HEK293 (cell line): ENCODE measurements at regions not wholly inside any gene's neighbourhood (a gene's known extent, or its start where the extent isn't known, plus 50 kb on each side); places are given as distances from the start of the nearest gene placed in this dataset.

Experiments
- CTCF ChIA-PET: fragments of 350-600 bp; formaldehyde crosslinking; extraction: SDS; loops from one replicate; lab custom pipeline; 2021; ENCODE audit warnings: antibody characterized with exemption; lab: Yijun Ruan, JAX
- POLR2A ChIA-PET: fragments of 300-600 bp; formaldehyde crosslinking; extraction: SDS; loops from one replicate; lab custom pipeline; 2020; ENCODE audit warnings: antibody characterized with exemption, inconsistent platforms; lab: Yijun Ruan, JAX
- H3K27ac ChIP-seq: fragments of 200-500 bp; sonication (Bioruptor generic); 2 replicates; pipeline ENCODE4 v1.5.1; 2014; ENCODE audit warnings: low read depth, low read length, control low read depth, inconsistent platforms; ENCODE audit errors: extremely low read depth
- H3K36me3 ChIP-seq, 2 experiments: fragments of 200-500 bp in 1 of 2; sonication (Bioruptor generic) in 1 of 2; 1 replicate in 1 of 2; 2 replicates in 1 of 2; pipeline ENCODE4 v1.5.1; 2014 to 2017; ENCODE audit warnings: inconsistent platforms in 2 of 2, low read length in 2 of 2; ENCODE audit not compliant: control insufficient read depth in 2 of 2, insufficient read depth in 1 of 2
- H3K4me1 ChIP-seq: fragments of 200-500 bp; sonication (Bioruptor generic); 2 replicates; pipeline ENCODE4 v1.5.1; 2014; ENCODE audit warnings: mild to moderate bottlenecking, low read length, inconsistent platforms; ENCODE audit not compliant: control insufficient read depth, insufficient read depth
- H3K4me3 ChIP-seq: 2 replicates; pipeline ENCODE4 v1.5.1; 2011; ENCODE audit warnings: low read depth, mild to moderate bottlenecking, control low read depth, low read length, moderate library complexity
- H3K9me3 ChIP-seq: fragments of 200-500 bp; sonication (Bioruptor generic); 2 replicates; pipeline ENCODE4 v1.5.1; 2014; ENCODE audit warnings: low read depth, low read length, inconsistent platforms; ENCODE audit not compliant: control insufficient read depth, insufficient read depth
- KLF17 ChIP-seq: fragments of 450-650 bp; formaldehyde crosslinking; IDR thresholded peaks from 2 replicates; pipeline ENCODE4 v1.5.1; 2016; ENCODE audit warnings: missing biosample characterization, missing genetic modification characterization
- REST ChIP-seq: fragments of 450-650 bp; formaldehyde crosslinking; IDR thresholded peaks from 2 replicates; pipeline ENCODE4 v1.5.1; 2016; ENCODE audit warnings: missing biosample characterization, missing genetic modification characterization
- SCRT2 ChIP-seq: fragments of 450-650 bp; formaldehyde crosslinking; IDR thresholded peaks from 2 replicates; pipeline ENCODE4 v1.5.1; 2016; ENCODE audit warnings: missing biosample characterization, missing genetic modification characterization
- SP3 ChIP-seq: fragments of 450-650 bp; formaldehyde crosslinking; IDR thresholded peaks from 2 replicates; pipeline ENCODE4 v1.5.1; 2016; ENCODE audit warnings: missing biosample characterization, missing genetic modification characterization
- ZFP3 ChIP-seq: fragments of 450-650 bp; formaldehyde crosslinking; IDR thresholded peaks from 2 replicates; pipeline ENCODE4 v1.5.1; 2016; ENCODE audit warnings: low read depth, missing biosample characterization, missing genetic modification characterization
- ZNF140 ChIP-seq: fragments of 450-650 bp; formaldehyde crosslinking; IDR thresholded peaks from 2 replicates; pipeline ENCODE4 v1.5.1; 2016; ENCODE audit warnings: missing biosample characterization, missing genetic modification characterization
- ZNF175 ChIP-seq: fragments of 450-650 bp; formaldehyde crosslinking; IDR thresholded peaks from 2 replicates; pipeline ENCODE4 v1.5.1; 2016; ENCODE audit warnings: missing biosample characterization, missing genetic modification characterization
- ZNF549 ChIP-seq: fragments of 450-650 bp; IDR thresholded peaks from 2 replicates; pipeline ENCODE4 v1.5.1; 2018; ENCODE audit warnings: missing biosample characterization, missing genetic modification characterization, mild to moderate bottlenecking, inconsistent platforms, moderate library complexity
- ZNF623 ChIP-seq: fragments of 450-650 bp; formaldehyde crosslinking; IDR thresholded peaks from 2 replicates; pipeline ENCODE4 v1.5.1; 2016; ENCODE audit warnings: missing biosample characterization, missing genetic modification characterization
- ZNF626 ChIP-seq: fragments of 450-650 bp; sonication (Bioruptor Pico); formaldehyde crosslinking; IDR thresholded peaks from 2 replicates; pipeline ENCODE4 v1.5.1; 2018; ENCODE audit warnings: missing biosample characterization, missing genetic modification characterization, inconsistent platforms
- ZNF768 ChIP-seq: fragments of 450-650 bp; formaldehyde crosslinking; IDR thresholded peaks from 2 replicates; pipeline ENCODE4 v1.5.1; 2018; ENCODE audit warnings: missing biosample characterization, mild to moderate bottlenecking, missing genetic modification characterization
- ZSCAN18 ChIP-seq: fragments of 450-650 bp; formaldehyde crosslinking; IDR thresholded peaks from 2 replicates; pipeline ENCODE4 v1.5.1; 2016; ENCODE audit warnings: missing biosample characterization, missing genetic modification characterization
- ZSCAN23 ChIP-seq: fragments of 450-650 bp; formaldehyde crosslinking; IDR thresholded peaks from 2 replicates; pipeline ENCODE4 v1.5.1; 2016; ENCODE audit warnings: missing biosample characterization, missing genetic modification characterization
- ZXDB ChIP-seq: fragments of 450-650 bp; formaldehyde crosslinking; IDR thresholded peaks from 2 replicates; pipeline ENCODE4 v1.5.1; 2016; ENCODE audit warnings: missing biosample characterization, missing genetic modification characterization
- TF ChIP-seq, protein P1 (sequence below): fragments of 450-650 bp; IDR thresholded peaks from 2 replicates; pipeline ENCODE4 v1.5.1; 2018; ENCODE audit warnings: missing biosample characterization, mild to moderate bottlenecking, missing genetic modification characterization
- TF ChIP-seq, protein P2 (sequence below): fragments of 450-650 bp; formaldehyde crosslinking; IDR thresholded peaks from 2 replicates; pipeline ENCODE4 v1.5.1; 2016; ENCODE audit warnings: missing biosample characterization, missing genetic modification characterization
- TF ChIP-seq, protein P3 (sequence below): fragments of 450-650 bp; formaldehyde crosslinking; IDR thresholded peaks from 2 replicates; pipeline ENCODE4 v1.5.1; 2016; ENCODE audit warnings: missing biosample characterization, missing genetic modification characterization
- TF ChIP-seq, protein P4 (sequence below): fragments of 450-650 bp; formaldehyde crosslinking; IDR thresholded peaks from 2 replicates; pipeline ENCODE4 v1.5.1; 2016; ENCODE audit warnings: missing biosample characterization, missing genetic modification characterization

GRCh38 chr12:126668961-126669360 lies 1598.0 kb upstream of the TMEM132C start (continued):
- TF ChIP-seq ZSCAN18: no peak
- TF ChIP-seq, protein P1, sequence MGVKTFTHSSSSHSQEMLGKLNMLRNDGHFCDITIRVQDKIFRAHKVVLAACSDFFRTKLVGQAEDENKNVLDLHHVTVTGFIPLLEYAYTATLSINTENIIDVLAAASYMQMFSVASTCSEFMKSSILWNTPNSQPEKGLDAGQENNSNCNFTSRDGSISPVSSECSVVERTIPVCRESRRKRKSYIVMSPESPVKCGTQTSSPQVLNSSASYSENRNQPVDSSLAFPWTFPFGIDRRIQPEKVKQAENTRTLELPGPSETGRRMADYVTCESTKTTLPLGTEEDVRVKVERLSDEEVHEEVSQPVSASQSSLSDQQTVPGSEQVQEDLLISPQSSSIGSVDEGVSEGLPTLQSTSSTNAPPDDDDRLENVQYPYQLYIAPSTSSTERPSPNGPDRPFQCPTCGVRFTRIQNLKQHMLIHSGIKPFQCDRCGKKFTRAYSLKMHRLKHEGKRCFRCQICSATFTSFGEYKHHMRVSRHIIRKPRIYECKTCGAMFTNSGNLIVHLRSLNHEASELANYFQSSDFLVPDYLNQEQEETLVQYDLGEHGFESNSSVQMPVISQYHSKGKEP: no peak
- TF ChIP-seq, protein P2, sequence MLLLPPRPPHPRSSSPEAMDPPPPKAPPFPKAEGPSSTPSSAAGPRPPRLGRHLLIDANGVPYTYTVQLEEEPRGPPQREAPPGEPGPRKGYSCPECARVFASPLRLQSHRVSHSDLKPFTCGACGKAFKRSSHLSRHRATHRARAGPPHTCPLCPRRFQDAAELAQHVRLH: no peak
- no peak for TF ChIP-seq ZNF623 (tag by site-specific recombination)
- no peak for TF ChIP-seq ZNF549 (tag by site-specific recombination)
- no peak for TF ChIP-seq ZNF140 (tag by site-specific recombination)
- TF ChIP-seq, protein P3, sequence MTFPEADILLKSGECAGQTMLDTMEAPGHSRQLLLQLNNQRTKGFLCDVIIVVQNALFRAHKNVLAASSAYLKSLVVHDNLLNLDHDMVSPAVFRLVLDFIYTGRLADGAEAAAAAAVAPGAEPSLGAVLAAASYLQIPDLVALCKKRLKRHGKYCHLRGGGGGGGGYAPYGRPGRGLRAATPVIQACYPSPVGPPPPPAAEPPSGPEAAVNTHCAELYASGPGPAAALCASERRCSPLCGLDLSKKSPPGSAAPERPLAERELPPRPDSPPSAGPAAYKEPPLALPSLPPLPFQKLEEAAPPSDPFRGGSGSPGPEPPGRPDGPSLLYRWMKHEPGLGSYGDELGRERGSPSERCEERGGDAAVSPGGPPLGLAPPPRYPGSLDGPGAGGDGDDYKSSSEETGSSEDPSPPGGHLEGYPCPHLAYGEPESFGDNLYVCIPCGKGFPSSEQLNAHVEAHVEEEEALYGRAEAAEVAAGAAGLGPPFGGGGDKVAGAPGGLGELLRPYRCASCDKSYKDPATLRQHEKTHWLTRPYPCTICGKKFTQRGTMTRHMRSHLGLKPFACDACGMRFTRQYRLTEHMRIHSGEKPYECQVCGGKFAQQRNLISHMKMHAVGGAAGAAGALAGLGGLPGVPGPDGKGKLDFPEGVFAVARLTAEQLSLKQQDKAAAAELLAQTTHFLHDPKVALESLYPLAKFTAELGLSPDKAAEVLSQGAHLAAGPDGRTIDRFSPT (tag by site-specific recombination): no peak
- TF ChIP-seq ZNF626 (tag by site-specific recombination): no peak
- TF ChIP-seq SCRT2 (tag by site-specific recombination): no peak
- TF ChIP-seq ZSCAN23: no peak
- no peak for TF ChIP-seq SP3 (tag by site-specific recombination)
- no peak for TF ChIP-seq ZNF175

- CTCF ChIA-PET: no interaction called here
- Histone ChIP-seq H3K27ac (no peak overlapping the region), H3K4me1 (no peaks in the 10 kb centered on the region), H3K36me3 (no peaks in the 10 kb centered on the region), H3K9me3 (no peaks in the 10 kb centered on the region), H3K4me3 (no peak overlapping the region)
- no peak for TF ChIP-seq KLF17 (tag by site-specific recombination)
- TF ChIP-seq, protein P4, sequence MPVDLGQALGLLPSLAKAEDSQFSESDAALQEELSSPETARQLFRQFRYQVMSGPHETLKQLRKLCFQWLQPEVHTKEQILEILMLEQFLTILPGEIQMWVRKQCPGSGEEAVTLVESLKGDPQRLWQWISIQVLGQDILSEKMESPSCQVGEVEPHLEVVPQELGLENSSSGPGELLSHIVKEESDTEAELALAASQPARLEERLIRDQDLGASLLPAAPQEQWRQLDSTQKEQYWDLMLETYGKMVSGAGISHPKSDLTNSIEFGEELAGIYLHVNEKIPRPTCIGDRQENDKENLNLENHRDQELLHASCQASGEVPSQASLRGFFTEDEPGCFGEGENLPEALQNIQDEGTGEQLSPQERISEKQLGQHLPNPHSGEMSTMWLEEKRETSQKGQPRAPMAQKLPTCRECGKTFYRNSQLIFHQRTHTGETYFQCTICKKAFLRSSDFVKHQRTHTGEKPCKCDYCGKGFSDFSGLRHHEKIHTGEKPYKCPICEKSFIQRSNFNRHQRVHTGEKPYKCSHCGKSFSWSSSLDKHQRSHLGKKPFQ (tag by site-specific recombination): no peak
- POLR2A ChIA-PET: no interaction called here
Observed at GRCh38 chr12:126676434-126676833, 1590.5 kb upstream of the TMEM132C start.

GRCh38 chr12:126681676-126682075 lies 1585.3 kb upstream of the TMEM132C start:
- Histone ChIP-seq H3K4me3 (no peak overlapping the region), H3K27ac (no peak overlapping the region), H3K9me3 (no peaks in the 10 kb centered on the region), H3K4me1 (no peaks in the 10 kb centered on the region), H3K36me3 (no peaks in the 10 kb centered on the region)
- CTCF ChIA-PET: no interaction called here
- TF ChIP-seq ZXDB (tag by site-specific recombination) (no peak), ZNF768 (no peak), REST (peak; percentile 76), ZFP3 (tag by site-specific recombination) (no peak)
- POLR2A ChIA-PET: no interaction called here
